GM19023 (cell line): ENCODE measurements at regions not wholly inside any gene's neighbourhood (a gene's known extent, or its start where the extent isn't known, plus 50 kb on each side); places are given as distances from the start of the nearest gene placed in this dataset.
"Not testable (repeated sequence)": the region's sequence is repeated elsewhere in the genome, so short reads cannot be mapped to it uniquely, and the experiment has no call there.

Source experiments
- ATAC-seq: cut with Tn5 transposase; IDR thresholded peaks from one replicate; pipeline ENCODE4 v1.9.1; 2021; ENCODE audit warnings: mild to moderate bottlenecking, moderate library complexity; ENCODE audit not compliant: unreplicated experiment

DNA sequence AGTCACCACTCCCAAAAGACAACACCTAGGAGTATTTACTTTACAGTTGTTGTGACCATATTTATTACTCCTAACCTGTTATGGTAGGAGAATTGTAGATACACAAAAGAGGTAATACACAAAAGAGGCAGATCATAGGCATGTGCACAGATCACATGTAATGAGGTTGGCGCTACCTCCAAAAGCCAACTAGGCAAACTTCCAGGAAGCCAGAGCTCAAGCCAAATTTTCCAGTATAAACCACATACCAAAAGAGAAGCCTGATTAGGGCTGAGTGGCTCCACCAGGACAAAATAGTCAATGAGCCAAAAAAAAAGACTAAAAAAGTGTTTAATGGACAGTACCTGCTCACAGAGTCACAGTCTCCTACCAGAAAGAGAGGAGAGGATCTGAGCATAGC, 195.0 kb upstream of the PBX1 start:
- no peak for ATAC-seq

DNA sequence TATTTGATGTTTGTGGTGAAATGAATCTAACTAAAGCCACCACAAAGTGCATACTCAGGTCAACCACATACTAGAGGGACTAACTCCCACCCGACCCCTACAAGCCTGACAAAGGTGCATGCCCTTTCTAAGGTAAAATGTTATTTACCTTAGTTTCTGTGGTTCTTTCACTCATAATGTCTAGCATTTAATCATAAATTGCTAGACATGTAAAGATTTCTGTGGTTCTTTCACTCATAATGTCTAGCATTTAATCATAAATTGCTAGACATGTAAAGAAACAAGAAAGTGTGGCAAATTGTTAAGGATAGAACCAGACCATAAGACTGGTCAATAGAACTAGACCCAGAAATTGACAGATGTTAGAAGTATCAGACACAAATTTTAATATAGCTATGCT, 193.0 kb upstream of the PBX1 start:
- ATAC-seq, result no peak

DNA sequence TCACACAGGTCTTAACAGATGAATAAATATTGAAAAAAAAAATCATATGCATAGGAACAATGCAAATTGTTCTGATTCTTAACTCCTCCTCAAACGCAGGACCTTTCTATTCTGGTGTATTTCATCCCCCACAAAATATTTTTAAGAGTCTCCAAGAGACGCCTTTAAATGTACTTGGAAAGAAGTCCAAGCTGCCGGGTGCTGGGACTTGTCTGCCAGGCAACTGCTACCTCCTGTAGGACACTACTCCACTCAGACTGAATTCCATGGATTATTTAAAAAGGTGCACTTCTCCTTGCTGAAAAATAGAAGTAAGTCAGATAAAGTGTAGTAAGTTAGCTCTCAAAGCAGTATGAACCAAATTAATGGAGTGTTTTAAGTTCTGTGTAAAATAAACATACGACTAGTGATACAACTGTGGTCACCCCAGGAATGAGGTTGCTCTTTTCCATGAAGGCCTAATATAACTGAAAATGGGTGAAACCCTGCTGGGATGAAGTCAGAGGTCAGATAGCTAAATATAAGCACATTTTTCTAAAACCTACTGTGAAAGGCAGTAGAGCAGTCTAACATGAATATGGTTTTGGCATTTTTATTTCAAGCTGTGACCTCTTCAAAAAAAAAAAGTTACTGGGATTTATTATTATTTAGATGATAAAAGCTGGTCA, 189.2 kb upstream of the PBX1 start:
- no peak for ATAC-seq

DNA sequence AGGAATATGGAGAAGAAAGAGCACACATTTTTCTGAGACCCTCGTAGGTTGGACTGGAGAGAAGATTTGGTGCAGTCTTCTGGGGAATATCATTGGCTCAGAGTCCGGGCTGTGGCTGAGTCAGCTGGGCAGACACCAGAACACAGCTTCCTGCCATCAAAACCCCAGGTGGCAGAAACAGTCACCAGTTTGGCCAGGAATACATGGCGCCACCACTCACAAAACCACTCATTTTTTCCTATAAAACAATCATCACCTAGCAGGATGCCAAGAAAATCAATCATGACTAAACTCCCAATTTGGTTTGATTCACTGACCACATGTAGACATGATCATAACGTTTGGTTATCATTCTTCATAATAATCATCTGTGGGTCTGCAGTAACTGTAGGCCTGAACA, 178.1 kb upstream of the PBX1 start:
- no peak for ATAC-seq

DNA sequence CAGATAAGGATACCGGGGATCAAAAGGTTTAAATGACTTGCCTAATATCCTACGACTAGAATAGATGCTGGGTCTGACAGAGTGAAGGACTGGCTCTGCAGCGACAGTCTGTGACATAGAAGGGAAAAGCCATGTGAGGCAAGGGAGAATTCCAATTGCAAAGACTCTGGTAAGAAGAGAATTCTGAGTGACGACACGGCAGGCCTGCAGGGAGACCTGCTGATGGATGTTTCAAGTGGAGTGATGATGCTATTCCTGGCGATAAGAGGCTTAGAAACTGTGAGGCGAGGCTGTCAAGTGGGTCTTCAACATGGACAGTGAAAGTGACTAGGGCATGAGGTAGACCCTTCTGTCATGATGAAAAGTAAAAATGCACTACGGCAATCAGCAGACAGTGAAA, 176.6 kb upstream of the PBX1 start:
- no peak for ATAC-seq

DNA sequence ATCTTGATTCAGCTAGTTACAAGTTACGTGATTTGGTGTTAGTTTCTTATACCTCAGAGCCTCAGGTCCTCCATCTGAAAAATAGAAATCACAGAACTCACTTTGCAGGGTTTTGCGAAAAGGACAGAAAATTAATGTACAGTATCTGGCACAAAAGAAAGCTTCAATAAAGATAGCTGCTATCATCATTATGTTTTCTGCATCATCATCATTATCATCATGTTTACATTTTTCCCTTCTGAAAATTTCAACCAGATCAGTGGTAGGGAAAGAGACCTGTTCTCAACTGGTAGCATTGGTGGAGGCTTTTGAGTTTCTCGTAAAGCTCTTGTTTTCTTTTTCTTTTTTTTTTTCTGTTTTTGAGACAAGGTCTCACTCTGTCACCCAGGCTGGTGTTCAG, 174.7 kb upstream of the PBX1 start:
- ATAC-seq, result no peak

DNA sequence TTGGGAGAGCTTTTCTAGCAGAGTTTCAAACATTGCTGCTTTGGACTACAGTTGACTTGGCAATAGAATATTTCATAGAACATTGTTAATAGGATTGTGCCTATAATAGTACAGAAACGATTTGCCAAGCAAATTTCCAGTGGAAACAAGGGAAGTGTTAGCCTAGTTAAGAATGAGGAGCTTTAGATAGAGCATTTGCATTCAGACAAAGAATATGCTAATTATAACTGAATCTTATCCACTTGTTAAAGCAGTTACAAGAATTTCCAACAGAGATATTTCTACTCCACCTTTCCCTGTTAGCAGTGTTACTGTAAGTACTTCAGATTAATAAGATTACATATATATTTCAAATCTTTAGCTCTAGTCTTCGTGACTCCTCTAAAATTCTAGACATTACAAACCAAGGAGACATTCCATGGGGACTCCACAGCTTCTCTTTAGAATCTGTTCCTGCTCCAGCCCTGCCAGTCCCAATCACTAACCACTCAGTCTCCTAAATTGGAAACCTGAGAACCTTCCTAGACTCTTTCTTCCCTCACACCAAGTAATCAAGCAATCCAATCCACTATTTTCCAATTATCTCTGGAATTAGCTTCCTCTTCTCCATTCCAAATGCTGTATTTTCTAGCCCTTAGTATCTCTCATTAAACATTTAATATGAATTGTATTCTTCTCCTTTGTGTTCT, 141.8 kb upstream of the PBX1 start:
- ATAC-seq, result no peak

DNA sequence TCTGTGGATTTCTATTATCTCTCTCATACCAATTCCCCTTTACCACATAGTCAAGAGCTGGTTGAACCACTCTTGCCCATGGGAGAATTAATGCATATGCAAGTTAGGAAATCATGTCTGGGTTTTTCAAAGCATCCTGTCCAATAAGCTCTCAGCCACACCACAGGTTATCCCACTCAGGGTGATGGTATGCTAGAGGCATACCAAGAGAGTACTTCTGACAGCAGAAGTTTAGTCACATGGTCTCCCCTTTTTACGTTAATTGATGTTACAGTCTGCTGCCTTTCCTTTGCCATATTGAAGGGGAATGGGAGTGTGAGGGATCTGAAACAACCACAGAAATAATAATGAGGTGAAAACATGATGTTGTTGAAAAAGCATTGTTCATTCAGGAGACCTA, 135.8 kb upstream of the PBX1 start:
- no peak for ATAC-seq

DNA sequence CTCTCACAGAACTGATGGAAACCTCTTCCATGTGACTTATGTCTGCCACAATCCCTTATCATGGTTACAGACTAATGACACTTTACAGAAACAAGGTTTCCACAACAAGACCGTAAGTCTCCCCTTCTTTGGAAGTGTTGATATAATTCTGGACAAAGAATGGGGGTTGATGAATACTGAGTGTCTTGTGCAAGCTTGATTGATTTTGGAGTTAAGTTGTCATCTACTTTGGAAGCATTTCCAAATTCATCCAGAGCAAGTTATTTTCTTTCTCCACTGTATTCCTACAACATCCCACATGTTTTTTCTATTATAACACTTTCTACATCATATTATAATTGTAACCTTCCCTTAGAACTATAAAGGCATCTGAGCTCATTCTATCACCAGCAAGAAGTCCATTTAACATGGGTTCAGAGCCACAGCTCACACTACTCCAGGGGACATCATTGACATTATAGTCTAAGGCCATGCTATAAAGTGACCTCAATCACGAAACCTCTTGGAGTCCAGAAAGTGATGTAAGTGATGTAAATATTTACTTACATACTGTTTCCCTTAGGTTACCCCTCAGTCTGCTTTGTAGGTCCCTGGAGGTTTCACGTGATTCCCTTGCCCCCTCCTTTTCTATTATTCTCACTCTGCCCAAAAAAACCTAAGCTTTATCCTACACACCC, 125.7 kb upstream of the PBX1 start:
- ATAC-seq, result no peak

DNA sequence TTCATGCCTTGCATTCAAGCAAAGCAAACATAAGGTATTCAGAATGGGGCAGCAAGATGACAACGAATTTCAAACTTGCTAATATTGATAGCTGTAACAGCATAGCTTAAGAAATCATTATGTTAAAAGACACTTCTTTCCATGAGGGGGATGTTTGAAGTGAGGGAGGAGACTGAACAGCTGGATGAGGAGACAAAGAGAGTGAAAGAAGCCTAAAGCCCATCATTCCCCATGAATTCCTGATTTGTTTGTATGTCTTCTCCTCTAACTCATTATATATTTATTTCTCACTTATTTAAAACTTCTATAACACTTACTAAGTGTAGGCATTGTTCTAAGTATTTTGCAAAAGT, 125.2 kb upstream of the PBX1 start:
- no peak for ATAC-seq

DNA sequence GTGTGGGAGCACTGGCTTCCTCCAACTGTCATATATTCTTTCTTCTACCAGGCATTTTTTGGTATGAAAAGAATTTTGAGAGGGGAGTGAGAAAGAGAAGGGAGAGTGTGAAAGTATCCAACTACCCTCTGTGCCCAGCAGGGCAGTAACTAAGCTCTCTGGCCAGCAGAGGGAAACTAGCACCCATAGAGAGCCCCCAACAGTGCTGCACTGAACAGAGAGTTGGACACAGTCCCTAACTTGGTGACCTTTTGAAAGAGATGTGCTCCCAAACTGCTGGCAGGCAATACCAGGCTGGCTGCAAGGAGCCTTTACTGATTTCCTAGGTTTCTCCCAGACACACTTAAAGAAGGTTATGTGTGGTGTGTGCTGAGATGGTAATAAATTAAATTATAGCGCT, 118.8 kb upstream of the PBX1 start:
- ATAC-seq, result no peak

DNA sequence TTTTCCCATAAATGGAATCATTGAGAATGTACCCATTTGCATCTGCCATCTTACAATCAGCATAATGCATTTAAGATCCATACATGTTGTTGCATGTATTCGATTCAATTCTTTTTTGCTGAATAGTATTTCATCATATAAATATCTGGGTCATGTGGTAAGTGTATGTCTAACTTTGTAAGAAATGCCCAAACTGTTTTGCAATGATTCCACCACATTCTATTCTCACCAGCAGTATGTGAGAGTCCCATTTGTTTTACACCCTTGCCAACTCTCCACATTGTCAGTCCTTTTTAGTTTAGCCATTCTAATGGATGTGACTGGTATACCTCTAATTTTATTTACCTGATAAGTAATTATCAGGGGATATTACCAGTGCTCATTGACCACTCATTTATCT, 115.8 kb upstream of the PBX1 start:
- no peak for ATAC-seq

DNA sequence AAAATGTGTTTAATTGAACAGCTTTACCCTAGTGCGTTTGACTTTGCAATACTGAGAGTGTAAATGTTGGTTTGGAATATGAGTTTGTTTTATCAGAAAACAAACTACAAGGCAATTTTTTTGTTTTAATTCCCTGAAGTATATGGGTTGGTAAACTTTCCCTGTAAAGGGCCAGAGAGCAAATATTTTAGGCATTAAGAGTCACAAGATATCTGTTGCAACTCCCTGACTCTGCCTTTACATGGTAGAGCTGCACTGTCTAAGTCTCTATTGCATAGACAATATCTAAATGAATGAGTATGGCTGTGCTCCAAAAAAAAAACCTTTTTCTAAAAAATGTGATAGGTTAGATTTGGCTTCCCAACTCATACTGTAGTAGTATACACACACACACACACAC, 115.1 kb upstream of the PBX1 start:
- ATAC-seq, result no peak

DNA sequence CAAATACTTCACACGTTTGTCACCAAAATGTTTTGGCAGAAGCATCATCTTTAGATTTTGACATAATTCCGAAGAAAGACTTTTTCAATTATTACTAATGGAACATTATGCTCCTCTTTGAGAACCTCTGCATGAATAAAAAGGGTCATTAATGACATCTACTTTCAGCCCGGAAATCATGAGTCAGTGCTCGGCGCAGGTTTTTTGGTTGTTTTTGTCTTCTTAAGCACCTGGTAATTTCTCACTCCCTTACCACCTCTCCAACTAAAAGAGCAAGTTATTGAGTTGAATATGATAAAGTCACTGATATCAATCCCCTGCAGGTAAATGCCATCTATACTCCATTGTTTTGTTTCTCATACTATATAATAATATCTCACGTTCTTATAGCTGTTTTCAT, 113.0 kb upstream of the PBX1 start:
- no peak for ATAC-seq

DNA sequence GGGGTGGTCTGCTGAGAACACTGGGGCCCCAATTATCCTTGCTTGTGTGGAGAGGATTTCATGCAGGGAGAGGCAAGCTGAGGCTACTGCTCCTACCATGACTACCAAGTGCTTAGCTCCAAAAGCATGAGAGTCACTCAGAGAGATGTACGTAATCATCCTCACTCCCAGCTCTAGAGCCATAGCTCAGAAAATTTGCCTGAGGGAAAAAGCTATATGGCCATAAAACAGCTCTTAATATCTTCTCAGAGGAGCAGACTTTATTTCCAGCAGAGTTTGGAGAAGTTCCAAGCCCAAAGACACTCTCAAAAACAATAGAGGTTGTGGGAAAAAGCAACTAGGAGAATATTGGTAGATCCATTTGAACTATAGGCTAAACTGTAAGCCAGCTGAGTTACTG, 106.4 kb upstream of the PBX1 start:
- ATAC-seq, result no peak

DNA sequence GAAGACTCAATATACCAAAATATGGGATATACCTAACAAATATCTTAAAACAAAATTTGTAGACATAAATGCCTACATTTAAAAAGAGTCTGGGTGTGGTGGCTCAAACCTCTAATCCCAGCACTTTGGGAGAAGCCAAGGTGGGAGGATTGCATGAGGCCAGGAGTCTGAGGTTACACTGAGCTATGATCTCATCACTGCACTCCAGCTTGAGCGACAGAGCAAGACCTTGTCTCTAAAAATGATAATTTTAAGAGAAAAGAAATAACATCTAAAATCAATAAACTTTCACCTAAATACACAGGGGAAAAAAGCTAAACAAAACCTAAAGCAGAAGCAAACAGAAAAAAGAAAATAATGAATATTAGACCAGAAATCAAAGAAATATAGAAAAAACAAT, 102.7 kb upstream of the PBX1 start:
- ATAC-seq, result no peak

DNA sequence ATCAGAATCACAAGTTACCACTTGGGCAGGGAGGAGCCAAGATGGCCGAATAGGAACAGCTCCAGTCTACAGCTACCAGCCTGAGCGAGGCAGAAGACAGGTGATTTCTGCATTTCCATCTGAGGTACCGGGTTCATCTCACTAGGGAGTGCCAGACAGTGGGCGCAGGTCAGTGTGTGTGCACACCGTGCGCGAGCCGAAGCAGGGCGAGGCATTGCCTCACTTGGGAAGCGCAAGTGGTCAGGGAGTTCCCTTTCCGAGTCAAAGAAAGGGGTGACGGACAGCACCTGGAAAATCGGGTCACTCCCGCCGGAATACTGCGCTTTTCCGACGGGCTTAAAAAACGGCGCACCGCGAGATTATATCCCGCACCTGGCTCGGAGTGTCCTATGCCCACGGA, 99.8 kb upstream of the PBX1 start:
- ATAC-seq, result not testable (repeated sequence)

DNA sequence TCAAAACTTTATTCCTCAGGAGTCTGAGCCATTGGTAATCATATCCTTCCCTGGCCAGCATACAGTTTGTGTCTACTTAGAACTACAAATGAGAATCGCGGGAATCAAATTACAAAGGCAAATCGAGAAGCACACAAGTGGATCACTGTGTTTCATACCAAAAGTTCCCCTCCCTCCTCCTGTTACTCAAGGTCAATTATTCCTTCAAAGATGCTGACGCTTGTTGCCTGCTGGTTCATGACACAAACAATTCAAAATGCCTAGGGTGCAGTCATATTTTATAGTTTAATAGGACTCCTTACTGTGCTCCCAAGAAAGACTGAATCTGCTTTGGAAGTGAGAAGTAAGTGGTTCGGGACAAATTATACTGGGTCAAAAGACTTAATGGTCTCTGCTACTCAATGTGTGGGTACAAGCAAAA, 93.0 kb upstream of the PBX1 start:
- no peak for ATAC-seq

DNA sequence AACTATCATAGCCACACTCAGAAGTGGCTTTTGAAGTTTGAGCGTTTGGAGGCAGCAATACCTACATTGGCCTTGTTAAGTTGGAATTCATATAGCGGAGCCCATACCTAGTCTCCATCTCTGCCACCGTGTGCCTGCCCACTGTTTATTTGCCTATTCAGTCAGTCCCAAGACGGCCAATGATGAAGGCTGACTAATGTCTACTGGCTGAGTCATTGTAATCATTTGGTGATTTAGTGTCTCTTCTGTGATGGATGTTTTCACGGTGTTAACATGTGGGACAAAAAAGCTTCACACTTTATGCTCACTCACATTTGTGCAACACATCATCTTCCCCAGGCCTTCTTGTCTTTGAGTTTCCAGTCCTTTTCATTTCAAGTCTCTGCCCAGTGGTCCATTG, 92.6 kb upstream of the PBX1 start:
- no peak for ATAC-seq

DNA sequence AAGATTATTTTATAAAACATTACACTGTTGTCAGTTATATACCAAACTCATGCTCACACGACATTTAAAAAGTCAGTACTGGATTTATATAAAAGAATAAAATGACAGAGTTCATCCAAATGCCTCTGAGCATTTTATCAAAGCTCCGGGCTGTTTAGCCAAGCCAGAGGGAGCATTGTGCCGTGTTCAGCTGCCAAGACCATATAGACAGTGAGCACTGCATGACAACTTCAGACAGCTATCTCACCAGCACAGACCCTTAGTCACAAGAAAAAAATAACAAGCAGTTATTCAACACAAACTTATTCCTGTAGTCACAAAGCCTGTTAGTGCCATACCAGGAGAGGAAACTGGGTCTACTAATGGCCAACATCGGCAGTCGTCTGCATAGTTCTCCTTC, 88.0 kb upstream of the PBX1 start:
- no peak for ATAC-seq

DNA sequence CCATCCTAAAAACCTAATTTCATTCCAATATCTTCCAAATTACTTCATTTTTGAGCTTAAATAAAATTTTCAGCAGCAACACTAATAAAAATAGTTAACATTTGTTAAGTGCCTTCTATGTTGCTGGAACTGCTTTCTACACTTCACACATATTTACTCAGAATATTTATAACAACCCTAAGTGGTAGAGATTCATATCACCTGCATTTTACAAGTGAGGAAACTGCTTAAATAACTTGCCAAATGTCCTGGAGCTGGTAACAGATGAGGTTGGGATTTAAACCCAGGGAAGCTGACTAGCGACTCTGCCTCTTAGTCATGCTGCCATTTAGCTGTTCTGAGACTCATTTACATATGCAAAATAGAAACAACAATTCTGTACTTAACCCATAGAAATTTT, 86.1 kb upstream of the PBX1 start:
- no peak for ATAC-seq

DNA sequence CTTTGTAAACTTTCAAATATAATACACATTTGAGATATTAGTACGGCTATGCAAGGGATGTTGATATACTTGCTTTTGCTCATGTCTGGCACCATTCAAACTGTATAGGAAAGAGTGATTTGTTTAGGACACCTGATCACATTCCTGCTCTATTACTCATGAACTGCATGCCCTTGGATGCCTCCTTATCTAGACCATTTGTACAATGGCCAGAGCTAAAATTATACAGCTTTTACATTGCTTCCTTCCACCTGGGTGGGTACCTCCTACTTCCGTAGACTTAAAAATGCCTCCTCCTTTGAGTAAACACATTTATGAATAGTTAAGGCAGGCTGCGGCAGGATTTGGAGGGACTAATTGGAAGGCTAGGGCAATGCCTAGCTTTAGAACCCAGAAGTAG, 85.4 kb upstream of the PBX1 start:
- no peak for ATAC-seq

DNA sequence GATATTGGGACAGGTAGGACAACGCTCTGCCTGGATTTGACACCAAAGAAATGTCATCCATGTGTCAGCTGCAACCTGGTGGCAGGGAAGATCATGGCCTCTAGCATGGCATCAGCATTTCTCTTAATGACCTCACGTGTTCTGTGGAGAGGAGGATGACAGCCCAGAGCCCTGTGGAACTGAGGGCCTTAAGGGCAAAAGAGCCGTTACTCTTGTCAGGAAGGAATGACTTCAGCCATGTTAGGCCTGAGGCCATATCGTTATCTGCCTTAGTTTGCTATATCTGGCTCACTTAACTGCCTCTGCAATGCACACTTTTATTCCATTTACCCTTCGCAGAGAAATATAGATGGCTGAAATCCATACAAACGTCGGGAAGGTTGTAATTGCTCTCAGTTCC, 83.2 kb upstream of the PBX1 start:
- no peak for ATAC-seq
